Fibroblast of skin of scalp (primary cell): ENCODE measurements at regions not wholly inside any gene's neighbourhood (a gene's known extent, or its start where the extent isn't known, plus 50 kb on each side); places are given as distances from the start of the nearest gene placed in this dataset.
"Not testable (repeated sequence)": the region's sequence is repeated elsewhere in the genome, so short reads cannot be mapped to it uniquely, and the experiment has no call there.

Source experiments
- DNase-seq: peaks from one replicate; pipeline ENCODE4 v3.0.0-alpha.2; 2013

DNA sequence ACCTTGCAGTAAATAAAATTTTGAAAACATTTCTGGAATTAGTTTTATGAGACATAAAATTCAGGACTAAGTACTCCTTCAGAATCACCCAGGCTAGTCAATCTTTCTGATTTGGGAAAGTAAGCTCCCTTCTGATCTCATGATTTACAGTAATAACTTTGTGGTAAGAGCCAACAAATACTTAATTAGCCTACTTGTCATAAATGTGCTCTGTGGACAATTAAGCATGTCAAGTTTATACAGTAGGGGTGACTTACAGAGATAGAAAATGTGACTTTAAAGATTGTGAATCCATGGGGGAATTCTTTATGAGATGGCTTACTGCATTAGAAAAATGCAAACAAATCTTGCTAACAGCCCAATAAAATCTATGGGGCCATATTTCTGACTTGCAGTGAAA, 616.9 kb upstream of the GHITM start:
- no peak for DNase-seq

GRCh38 chr10:83522881-83523386, 616.4 kb upstream of the GHITM start:
- DNase-seq: peak; percentile 96

GRCh38 chr10:83527934-83528333, 611.4 kb upstream of the GHITM start:
- DNase-seq: no peak

- DNase-seq: no peak
Observed at GRCh38 chr10:83533290-83533689, 606.0 kb upstream of the GHITM start.

- peak; percentile 46 for DNase-seq
Observed at GRCh38 chr10:83536426-83536825, 602.9 kb upstream of the GHITM start.

DNA sequence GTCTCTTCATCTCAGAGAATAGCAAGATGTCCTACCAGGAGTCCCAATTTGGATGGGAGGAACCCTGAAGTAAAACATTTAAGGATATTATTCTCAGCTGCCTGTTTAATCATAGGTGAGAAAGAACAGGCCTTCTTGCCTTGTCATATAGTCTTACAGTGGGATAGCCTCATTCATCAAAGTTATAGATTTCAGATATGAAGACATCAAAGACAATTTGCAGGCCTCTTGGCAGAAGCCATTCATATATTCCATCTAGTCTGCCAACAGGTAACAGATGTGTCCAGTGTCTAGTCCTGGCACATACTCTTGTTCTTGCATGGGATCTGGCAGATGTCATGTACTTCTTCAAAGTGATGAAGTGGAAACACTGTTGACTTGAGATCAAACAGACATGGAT, 601.3 kb upstream of the GHITM start:
- no peak for DNase-seq

DNA sequence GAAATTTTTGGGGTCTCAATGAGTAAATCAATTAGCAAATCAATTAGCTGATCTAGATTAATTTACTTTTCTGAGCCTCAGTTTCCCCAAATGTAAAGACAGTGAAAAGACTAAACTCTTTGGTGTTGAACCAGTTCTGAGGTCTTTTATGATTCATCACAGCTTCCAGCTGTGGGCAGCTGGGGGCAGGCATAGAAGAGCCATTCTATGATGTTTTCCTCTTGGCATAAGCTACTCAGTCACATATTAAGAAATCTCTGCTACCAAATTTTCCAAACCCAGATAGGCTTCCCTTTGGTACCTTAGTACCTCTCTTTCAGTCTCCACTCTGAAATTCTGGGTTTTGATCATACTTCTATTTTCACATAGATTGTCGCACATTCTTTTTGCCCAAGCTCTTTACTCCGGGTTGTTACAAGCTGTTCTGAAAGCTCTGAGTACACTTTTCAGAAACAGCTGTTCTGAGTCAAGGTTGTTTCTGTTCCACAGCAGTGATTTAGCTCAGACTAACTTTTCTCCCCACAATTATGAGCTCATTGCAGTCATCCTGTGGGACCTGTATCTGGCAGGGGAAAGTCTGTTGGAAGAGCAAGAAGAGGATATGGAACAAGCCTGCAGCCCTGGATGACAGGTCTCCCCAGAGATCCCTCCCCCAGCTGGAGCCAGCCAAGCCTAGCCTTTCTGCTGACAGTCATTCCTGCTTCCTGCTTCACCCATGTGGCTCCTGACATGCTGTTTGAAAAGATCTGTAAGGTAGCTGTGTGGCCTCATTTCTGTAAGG, 599.6 kb upstream of the GHITM start:
- DNase-seq: peak; percentile 82

- DNase-seq: peak; percentile 6
Observed at GRCh38 chr10:83541046-83541445, 598.3 kb upstream of the GHITM start.

DNA sequence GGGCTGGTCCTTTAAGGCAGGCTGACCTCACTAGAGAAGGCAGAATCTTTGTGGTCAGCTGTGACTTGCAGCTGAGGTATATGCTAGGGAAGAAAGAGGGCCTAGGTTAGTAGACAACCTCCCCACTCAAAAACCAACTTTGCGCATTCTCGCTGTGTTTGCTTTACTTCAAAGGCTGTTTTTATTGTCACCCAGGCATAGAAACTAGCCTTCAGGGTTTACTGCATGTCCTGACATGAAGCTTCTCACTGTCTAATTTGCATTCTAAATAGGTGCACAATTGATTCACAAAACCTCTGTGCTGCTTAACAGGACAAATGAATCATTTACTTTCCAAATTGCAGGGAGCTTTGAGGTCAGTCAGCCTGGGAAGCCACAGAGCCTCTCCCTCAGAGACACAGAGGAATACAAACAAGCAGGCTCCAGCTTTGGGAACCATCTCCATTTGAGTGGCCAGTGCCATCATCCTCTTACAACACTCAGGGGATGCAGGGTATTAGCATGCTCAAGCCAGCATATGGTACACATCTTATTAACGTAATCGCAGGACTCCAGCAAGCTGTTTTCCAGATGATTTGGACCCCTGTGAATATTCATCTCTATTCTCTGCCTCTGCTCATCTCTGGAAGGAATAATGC, 596.4 kb upstream of the GHITM start:
- DNase-seq: peak; percentile 8

DNA sequence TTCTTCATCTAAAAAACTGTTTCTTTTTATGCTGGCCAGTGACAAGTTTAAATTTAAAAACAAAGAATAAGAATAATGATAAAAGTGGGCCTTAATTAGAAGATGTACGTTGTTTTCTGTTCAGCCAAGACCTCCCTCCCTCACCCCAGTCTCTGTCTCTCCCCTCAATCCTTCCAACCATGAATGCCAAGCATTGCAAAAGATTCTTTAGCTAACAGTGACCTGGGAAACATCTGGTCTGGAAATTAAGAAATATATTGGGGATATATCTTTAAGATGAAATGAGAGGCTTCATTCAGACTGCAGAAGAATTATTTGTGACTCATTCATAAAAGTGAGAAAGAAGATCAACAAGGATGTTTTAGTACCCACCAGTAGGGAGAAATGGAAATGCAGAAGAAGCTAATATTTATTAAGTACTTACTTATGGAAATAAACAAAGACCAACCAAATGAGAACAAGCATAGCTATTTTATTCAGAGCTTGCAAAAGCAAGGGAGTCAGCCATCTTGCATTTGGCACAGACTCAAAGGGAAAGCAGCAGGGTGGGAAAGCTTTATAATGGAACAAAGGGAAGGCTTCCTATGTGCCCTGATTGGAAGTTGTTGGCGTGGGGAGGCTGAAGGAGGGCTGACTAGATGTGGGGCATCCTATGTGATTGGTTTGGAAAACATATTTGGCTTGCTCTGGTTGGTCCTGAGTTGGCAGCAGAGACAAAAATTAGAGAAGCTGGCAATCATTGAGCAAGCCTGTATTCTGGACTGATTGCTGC, 595.4 kb upstream of the GHITM start:
- peak; percentile 5 for DNase-seq

DNA sequence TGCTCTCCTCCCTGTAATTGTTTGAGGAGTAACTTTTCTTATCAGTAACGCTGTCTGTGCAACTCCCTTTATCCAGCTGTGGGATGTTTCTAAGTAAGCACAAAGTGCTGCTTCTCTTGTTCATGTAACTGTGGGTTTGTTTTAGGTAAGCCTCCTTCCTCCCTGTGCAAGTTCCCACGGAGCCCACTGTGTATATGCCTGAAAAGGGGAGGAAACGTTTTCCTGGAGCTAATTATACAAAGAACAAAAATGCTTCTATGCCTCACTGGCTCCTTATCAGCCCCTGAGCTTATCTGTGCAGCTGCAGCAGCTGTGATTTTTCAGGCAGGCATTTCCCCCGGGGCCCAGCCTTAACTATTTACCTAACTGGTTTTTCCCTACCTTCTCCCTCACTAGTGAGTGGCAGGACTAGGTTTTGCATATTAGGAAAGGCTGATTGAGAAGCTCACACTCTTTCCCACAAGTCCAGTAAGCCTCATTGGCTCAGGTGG, 593.4 kb upstream of the GHITM start:
- peak; percentile 8 for DNase-seq

GRCh38 chr10:83551190-83551589, 588.1 kb upstream of the GHITM start:
- DNase-seq: not testable (repeated sequence)

GRCh38 chr10:83553366-83553765, 585.9 kb upstream of the GHITM start:
- DNase-seq: no peak

DNA sequence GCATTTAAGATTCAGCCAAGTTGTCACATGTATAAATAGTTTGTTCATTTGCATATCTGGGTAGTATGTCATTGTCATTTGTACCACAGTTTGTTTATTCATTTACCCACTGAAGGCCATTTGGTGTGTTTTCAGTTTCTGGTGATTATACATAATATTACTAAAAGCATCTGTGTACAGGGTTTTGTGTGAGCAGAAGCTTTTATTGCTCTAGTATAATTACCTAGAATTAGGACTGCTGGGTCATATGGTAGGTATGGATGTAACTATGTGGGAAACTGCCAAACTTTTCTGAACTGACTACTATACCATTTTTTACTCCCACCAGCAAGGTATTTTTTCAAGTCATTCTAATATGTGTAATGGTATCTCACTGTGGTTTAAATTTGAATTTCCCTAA, 584.0 kb upstream of the GHITM start:
- peak; percentile 8 for DNase-seq

DNA sequence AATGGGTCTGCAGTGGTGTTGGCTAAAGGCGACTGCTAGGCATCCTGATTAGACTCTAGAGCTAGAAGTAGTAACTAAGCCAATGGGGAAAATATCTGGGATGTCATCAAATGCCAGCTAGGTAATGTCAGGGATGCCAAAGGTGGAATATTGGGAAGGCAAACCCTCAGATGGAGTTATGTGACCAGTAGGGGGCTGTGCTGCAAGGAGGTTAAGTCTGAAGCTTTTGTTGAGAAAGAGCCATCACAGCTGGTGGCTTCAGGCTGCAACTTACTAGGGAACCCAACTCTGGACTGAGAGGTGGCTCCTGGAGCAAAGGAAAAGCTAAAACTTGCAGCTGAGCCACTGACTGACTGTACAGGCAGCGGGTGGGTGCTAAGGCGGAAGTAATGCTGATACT, 576.9 kb upstream of the GHITM start:
- DNase-seq: no peak

- no peak for DNase-seq
Observed at GRCh38 chr10:83564889-83565588, 574.3 kb upstream of the GHITM start.

- no peak for DNase-seq
Observed at GRCh38 chr10:83572036-83572435, 567.3 kb upstream of the GHITM start.

DNA sequence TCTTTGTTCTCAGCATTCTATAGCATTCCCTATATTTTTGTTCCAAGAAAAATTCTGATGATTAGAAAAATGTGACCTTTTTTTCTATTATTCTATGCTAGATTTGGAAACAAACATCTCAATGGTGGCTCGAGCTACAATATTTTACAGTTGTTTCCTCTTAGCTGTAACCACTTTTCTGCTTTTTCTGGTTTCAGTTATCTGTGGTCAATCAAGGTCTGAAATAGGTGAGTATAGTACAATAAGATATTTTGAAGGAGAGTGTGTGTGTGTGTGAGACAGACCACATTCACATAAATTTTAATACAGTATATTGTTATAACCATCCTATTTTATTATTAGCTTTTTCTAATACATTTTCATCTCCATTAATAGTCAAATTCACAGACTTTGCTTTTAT, 564.5 kb upstream of the GHITM start:
- no peak for DNase-seq

DNA sequence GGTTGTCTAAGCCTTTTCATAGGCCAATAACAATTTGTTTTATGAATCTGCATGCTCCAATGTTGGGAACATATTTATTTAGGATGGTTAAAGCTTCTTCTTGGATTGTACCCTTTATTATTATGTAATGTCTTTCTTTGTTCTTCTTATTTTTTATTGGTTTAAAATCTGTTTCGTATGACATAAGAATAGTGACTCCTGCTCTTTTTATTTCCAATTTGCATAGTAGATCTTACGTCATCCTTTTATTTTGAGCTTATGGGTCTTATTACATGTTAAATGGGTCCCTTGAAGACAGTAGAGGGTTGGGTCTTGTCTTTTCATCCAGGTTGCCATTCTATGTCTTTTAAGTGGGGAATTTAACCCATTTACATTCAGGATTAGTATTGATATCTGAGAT, 561.9 kb upstream of the GHITM start:
- DNase-seq: no peak

GRCh38 chr10:83580373-83581012, 558.8 kb upstream of the GHITM start:
- no peak for DNase-seq

DNA sequence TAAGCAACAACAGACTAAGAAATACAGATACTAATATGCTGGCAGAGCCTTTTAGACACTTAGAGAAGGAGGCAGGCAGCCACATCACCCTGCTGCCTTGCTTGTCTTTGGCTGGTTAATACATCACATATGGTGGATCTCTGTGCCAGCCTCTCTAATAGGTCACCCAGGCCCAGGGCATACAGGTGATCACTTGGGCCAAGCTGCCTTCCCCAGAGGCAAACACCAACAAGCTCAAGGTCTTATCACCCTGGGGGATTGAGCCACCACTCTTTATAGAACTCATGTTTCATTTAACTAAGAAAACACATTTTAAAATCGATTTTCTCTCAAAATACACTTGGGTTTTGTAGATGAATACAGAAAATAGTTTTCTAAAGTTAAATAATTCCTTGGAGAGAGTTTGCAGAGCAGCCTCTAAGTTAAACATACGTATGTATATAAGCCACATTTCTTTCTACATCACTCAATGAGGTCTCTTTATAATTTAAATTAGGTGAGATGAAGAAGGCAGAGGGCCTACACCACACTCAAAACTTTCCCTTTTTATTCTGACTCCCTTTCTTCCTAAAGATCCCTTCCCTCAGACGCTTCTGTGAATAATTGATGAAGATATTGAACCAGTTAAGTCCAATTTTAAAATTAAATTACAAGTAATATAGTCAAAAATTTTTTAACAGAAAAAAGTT, 556.8 kb upstream of the GHITM start:
- no peak for DNase-seq
